ENCODE measurements at regions not wholly inside any gene's neighbourhood (a gene's known extent, or its start where the extent isn't known, plus 50 kb on each side); places are given as distances from the start of the nearest gene placed in this dataset.

DNA sequence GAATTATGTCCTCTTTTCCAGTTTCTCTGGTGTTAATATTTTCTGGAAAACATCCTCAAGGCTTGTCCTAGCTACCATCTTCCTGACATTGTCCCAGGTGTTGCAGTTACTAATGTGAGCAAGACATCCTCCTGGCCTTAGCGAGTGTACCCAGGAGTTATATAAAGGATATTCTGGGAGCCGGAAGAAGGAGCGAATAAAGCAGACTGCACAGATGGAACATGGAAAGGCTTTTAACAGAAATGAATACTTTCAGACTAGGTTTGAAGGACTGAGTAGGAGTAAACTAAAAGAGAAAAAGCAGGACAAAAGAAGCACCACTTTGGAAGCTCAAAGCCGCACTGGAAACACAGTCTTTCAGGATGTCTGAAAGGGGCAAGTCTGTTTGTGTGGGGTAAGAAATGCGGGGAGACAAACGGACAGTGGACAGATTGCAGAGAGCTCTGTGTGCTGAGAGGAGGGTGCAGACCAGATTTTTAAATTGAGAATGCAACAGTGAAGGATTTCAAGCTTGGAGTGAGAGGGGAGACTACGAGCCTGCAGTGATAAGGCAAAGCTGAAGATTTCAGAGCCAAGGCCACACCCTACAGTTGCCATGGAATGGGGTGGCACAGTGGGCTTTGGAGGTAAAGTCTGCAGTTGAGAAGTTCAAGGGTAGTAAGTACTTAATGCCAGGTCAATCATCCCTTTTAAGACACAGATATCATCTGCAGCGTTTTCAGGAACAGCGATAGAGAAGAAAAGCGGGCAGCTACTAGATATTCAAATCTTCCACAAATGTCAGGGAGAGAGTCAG, 94.1 kb upstream of the TAF11L2 start:
- DNase-seq, result no peak
- POLR2A ChIA-PET, result no interaction called here
- Mint-ChIP-seq H3K27me3 (ENCODE audit: insufficient read depth, unreplicated experiment) (no peaks in the 10 kb centered on the region), H3K4me3 (ENCODE audit: unreplicated experiment) (peak overlapping the region; percentile 72), H3K9me3 (ENCODE audit: unreplicated experiment) (no peaks in the 10 kb centered on the region), H3K4me1 (ENCODE audit: low read depth, unreplicated experiment) (peaks cover 60% of the 10 kb centered on the region), H3K36me3 (ENCODE audit: insufficient read depth, unreplicated experiment) (no peaks in the 10 kb centered on the region), H3K27ac (ENCODE audit: unreplicated experiment) (peak overlapping the region; percentile 22)
- intact Hi-C loops (cut with micrococcal nuclease; ENCODE audit: unreplicated experiment), result loop anchor here (5.0 kb wide), 1 partner anchor 42 kb away; no protein-coding TSS in a partner anchor
- peaks cover 53% of the 10 kb centered on the region for H3K4me1 ChIP-seq
- no peaks in the 10 kb centered on the region for H3K27me3 ChIP-seq (replicated peaks; ENCODE audit: control insufficient read depth, insufficient read depth, low read length)
- BruUV-seq (replicated peaks), result no TSS peak
- CTCF ChIA-PET, result interaction anchor here (0.5 to 2.7 kb wide), 2 partner anchors 42 to 188 kb away, joined by 3 to 13 read pairs; partner anchors contain the start of gene BASP1
- H3K9me3 ChIP-seq, result no peaks in the 10 kb centered on the region
- TF ChIP-seq, protein P1, sequence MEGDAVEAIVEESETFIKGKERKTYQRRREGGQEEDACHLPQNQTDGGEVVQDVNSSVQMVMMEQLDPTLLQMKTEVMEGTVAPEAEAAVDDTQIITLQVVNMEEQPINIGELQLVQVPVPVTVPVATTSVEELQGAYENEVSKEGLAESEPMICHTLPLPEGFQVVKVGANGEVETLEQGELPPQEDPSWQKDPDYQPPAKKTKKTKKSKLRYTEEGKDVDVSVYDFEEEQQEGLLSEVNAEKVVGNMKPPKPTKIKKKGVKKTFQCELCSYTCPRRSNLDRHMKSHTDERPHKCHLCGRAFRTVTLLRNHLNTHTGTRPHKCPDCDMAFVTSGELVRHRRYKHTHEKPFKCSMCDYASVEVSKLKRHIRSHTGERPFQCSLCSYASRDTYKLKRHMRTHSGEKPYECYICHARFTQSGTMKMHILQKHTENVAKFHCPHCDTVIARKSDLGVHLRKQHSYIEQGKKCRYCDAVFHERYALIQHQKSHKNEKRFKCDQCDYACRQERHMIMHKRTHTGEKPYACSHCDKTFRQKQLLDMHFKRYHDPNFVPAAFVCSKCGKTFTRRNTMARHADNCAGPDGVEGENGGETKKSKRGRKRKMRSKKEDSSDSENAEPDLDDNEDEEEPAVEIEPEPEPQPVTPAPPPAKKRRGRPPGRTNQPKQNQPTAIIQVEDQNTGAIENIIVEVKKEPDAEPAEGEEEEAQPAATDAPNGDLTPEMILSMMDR (IDR thresholded peaks at IDR 0.05; ENCODE audit: insufficient read depth in 1 of 2, low read depth in 1 of 2, low read length in 1 of 2, severe bottlenecking in 1 of 2, unreplicated experiment in 1 of 2), result no peak
- H3K36me3 ChIP-seq (ENCODE audit: control insufficient read depth, insufficient read depth, low read length), result no peaks in the 10 kb centered on the region
- no peak overlapping the region for H3K4me3 ChIP-seq (ENCODE audit: low read depth, low read length)

DNA sequence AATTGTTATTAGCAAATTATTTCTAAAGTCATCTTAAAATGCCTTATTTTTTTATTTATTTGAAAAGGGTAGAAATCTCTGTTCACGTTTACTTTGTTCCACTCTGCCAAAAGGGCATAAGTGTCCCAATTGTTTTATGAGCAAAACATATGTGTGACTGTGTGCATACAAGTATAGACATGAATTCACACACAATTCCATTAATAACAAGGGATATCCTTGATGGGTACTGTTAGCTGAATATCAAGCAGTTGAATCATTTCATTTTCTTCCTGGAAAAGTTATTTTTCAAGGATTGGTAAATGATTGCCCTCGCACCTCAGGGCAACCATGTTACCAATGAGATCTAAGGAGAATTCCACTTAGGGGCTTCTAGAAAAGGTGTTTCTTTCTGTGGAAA, 92.1 kb upstream of the TAF11L2 start:
- no peaks in the 10 kb centered on the region for H3K9me3 ChIP-seq
- peaks cover 45% of the 10 kb centered on the region for H3K4me1 Mint-ChIP-seq (ENCODE audit: low read depth, unreplicated experiment)
- BruUV-seq (replicated peaks), result no TSS peak
- no peaks in the 10 kb centered on the region for H3K27me3 ChIP-seq (replicated peaks; ENCODE audit: control insufficient read depth, insufficient read depth, low read length)
- peaks cover 46% of the 10 kb centered on the region for H3K4me1 ChIP-seq
- intact Hi-C loops (cut with micrococcal nuclease; ENCODE audit: unreplicated experiment), result no loop called here
- POLR2A ChIA-PET, result no interaction called here
- TF ChIP-seq, protein P1 (IDR thresholded peaks at IDR 0.05; ENCODE audit: insufficient read depth in 1 of 2, low read depth in 1 of 2, low read length in 1 of 2, severe bottlenecking in 1 of 2, unreplicated experiment in 1 of 2), result no peak
- H3K4me3 ChIP-seq (ENCODE audit: low read depth, low read length), result no peak overlapping the region
- H3K9me3 Mint-ChIP-seq (ENCODE audit: unreplicated experiment), result no peaks in the 10 kb centered on the region
- H3K27me3 Mint-ChIP-seq (ENCODE audit: insufficient read depth, unreplicated experiment), result no peaks in the 10 kb centered on the region
- no peaks in the 10 kb centered on the region for H3K36me3 Mint-ChIP-seq (ENCODE audit: insufficient read depth, unreplicated experiment)
- CTCF ChIA-PET, result no interaction called here
- H3K36me3 ChIP-seq (ENCODE audit: control insufficient read depth, insufficient read depth, low read length), result no peaks in the 10 kb centered on the region
- H3K4me3 Mint-ChIP-seq (ENCODE audit: unreplicated experiment), result no peak overlapping the region
- no peak for DNase-seq
- no peak overlapping the region for H3K27ac Mint-ChIP-seq (ENCODE audit: unreplicated experiment)

DNA sequence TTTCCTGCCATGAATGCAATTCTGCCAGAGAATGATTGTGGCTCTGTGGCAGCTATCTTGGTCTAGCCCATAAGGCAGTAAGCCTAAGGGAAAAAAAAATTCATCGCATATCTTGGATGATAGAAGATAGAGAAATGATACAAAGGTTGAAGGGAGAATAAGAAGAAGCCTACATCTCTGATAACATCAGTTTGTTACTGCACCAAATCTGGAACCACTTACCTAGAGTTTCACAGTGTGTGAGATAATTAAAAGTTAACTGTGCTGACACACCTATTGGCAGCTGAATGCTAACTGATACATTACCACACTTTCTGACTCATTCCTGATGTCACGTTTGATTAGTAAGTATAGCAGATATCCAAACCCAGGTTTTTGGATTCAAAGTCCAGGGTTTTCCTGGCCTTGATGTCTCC, 91.6 kb upstream of the TAF11L2 start:
- Mint-ChIP-seq H3K4me1 (ENCODE audit: low read depth, unreplicated experiment) (peaks cover 40% of the 10 kb centered on the region), H3K9me3 (ENCODE audit: unreplicated experiment) (no peaks in the 10 kb centered on the region), H3K4me3 (ENCODE audit: unreplicated experiment) (no peak overlapping the region), H3K27me3 (ENCODE audit: insufficient read depth, unreplicated experiment) (no peaks in the 10 kb centered on the region), H3K36me3 (ENCODE audit: insufficient read depth, unreplicated experiment) (no peaks in the 10 kb centered on the region), H3K27ac (ENCODE audit: unreplicated experiment) (no peak overlapping the region)
- TF ChIP-seq, protein P1 (IDR thresholded peaks at IDR 0.05; ENCODE audit: insufficient read depth in 1 of 2, low read depth in 1 of 2, low read length in 1 of 2, severe bottlenecking in 1 of 2, unreplicated experiment in 1 of 2), result no peak
- ChIA-PET POLR2A (no interaction called here), CTCF (no interaction called here)
- Histone ChIP-seq H3K4me3 (ENCODE audit: low read depth, low read length) (no peak overlapping the region), H3K4me1 (peaks cover 42% of the 10 kb centered on the region), H3K36me3 (ENCODE audit: control insufficient read depth, insufficient read depth, low read length) (no peaks in the 10 kb centered on the region), H3K9me3 (no peaks in the 10 kb centered on the region), H3K27me3 (replicated peaks; ENCODE audit: control insufficient read depth, insufficient read depth, low read length) (no peaks in the 10 kb centered on the region)
- BruUV-seq (replicated peaks), result no TSS peak
- intact Hi-C loops (cut with micrococcal nuclease; ENCODE audit: unreplicated experiment), result no loop called here
- no peak for DNase-seq
